ENCODE measurements at regions not wholly inside any gene's neighbourhood (a gene's known extent, or its start where the extent isn't known, plus 50 kb on each side); places are given as distances from the start of the nearest gene placed in this dataset.
"Not testable (repeated sequence)": the region's sequence is repeated elsewhere in the genome, so short reads cannot be mapped to it uniquely, and the experiment has no call there.

DNA sequence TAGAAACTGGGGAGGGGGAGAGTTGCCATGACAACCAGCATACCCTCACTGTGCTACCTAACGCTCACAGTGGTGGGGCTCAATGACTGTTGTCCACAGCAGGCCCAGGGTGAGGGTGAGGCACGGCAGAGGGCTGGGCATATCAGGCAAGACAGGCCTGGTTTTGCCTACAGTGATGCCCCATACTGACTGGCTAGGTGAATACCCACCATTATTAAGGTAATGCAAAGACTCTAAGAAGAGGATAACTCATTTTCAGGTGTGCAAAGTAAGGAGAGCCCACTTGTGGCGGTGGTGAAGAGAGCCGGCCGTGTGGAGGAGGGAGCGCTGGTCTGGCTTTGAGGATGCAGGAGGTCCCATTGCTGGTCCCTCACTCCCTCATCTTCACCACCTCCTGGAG lies 422.3 kb downstream of the FUT8 start:
- DNase-seq, result no peak

DNA sequence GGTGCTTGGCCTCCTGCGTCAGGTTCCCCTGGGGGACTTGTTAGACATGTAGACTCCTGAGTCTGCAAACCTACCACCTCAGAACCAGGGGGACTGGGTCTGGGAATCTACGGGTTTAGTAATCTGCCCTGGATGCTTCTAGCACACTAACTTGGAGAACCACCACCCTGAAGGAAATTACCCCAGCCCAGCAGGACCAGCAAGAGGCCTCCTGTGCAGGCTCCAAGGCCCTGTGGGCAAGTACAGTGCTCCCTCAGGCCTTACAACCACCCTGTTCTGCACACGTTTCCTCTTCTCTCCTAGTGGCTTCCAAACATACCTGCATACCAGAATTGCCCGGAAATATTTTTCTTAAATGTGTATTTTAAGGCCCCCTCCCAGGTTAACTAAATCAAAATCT lies 423.0 kb downstream of the FUT8 start:
- no peak for DNase-seq

DNA sequence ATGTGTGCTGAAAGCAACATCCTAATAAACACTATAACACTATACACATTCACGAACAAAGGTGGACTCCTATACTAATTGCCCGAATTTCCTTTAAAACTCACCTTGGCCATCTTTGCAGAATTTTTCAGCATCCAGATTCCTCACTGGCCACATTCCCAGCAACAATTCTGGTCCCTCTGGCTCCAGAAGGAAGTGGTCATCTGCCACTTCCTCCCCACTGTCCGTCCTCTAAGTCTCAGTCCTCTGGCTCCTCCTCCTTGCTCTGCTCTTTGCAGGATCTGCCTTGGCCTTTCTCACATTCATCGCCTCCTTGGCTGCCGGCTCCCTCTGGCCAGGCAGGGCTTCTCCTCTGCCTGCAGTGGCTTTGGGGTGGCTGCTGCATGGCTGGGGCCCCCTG lies 426.0 kb downstream of the FUT8 start:
- no peak for DNase-seq

DNA sequence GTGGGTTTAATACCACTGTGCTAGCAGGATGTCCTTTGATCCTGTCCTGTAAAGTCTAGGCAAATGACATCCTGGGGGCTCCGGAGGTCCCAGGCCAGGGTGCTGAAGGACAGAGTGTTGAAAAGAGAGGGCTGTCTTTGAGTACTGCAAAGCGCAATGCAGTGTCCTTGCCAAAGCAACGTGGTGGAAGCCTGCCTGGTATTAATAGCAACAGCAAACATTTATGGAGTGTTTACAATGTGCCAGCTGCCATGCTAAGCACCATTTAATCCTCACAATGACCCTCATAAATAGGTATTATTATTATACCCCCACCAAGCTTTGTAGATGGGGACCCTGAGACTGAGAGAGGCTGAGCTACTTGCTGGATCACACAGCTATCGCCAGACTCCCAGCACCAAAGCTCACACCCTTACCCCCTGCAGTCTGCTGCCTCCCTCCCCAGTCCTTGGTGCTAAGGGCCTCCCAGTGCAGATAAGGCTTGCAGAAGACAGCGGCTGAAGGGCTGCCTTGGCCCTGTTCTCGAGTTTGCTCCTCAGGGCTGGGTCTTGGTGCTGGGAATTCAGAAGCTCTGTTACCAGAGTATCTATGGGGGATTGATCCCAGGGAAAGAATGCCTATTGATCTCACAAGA lies 427.7 kb downstream of the FUT8 start:
- no peak for DNase-seq

DNA sequence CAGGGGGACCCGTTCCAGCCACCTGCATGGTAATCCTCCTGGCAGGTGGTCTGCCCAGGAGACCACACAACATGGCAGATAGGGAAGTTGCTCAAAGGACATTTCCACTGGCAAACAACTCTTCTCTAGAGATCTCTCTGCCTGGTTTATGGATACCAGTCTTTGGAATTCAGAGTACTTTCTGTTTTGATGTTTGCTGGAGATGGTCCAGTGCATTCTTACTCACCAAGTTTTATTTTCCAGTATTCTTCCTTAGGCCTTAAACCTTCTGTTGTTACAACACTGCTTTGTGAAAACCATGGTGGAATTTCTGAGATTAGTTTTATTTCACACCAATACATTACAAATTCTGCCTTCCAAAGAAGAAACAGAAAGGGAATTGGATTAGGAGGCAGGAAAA lies 428.3 kb downstream of the FUT8 start:
- DNase-seq, result no peak

DNA sequence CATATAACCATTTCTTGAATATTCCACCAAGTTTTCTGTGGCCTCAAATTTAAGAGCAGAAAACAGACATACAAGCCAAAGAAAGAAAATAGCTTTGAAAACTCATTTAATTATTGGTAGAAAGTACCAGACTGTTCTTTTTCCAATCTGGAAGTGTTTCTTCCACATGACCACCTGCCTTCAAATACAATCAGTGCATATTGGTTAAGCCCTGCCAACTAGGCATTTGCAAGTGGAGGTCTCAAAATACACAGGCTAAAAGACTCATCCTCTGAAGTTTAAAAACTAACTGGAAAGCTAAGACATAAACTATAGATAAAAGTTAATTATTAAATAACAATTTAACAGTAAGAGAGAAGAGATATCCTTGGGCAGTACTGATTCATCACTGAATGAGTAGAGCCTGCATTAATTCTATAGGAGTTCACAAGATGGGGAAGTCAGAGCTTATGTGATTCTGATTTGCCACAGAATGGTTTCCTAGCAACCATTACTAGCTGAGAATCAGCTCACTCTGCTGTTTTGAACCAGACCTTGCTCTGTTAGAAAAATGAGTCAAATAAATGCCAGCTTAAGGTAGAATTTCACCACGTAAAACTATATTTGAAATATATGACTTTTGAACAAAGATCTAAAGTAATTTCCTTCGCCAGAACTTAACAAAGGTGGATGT lies 433.8 kb downstream of the FUT8 start:
- DNase-seq, result no peak

DNA sequence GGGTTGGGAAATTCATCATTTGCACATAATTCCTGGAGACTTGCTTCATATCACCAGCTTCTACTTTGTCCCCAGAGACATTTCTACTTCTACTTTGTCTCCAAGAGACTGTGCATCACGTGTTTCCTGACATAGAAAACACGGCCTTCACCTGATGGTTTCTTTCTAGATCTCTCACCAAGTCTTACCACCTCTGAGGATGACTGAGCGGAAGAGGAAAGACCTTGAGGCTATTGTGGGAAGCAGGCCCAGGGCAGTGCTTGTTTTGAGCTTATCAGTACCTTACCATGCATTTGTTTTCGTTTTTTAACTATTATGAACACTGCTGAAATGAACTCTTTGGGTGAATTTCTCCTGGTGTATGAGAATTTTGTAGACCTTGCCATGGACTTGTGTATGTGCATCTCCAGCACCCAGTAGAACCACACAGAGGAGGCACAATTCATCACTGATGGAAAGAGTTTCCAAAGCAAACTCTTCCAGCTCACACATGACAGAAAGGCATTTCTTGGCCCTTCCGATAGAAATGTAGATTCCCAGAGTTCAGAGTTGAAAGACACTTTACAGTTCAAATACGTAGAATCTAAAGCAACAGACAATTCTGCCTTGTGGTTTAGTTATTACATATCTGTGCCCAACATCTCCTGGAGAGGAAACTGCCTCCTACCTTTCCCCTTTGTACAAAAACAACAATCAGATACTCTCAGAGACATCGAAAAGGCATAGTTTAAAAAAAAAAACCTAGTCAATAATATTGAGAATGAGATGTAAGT lies 434.7 kb downstream of the FUT8 start:
- DNase-seq, result peak; percentile 85

DNA sequence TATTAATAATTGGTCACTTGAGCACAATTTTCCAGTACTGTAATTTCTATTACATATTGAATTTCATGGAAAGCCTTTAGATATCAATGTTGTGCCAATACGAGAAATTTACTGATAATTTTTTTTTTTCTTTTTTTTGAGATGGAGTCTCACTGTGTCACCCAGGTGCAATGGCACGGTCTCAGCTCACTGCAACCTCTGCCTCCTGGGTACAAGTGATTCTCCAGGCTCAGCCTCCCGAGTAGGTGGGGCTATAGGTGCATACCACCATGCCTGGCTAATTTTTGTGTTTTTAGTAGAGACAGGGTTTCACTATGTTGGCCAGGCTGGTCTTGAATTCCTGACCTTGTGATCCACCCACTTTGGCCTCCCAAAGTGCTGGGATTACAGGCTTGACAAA lies 435.4 kb downstream of the FUT8 start:
- DNase-seq, result not testable (repeated sequence)

DNA sequence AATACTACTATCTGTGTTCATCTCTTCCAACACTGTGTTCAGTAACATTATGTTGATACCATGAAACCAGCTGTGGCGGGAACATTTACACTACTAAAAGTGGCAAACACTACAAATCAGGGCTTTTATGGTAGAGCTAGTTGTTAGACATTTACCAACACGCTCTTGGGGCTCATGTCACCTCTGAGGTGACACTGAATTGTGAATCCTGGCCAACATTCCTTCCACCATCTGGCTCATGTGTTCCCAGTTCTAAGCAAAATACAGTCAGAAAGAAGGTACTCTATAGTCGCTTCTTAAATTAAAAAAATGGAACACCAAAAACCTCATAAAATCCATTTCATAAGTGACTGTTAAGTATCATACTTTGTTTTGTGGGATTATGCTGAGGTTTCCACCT lies 436.6 kb downstream of the FUT8 start:
- no peak for DNase-seq

DNA sequence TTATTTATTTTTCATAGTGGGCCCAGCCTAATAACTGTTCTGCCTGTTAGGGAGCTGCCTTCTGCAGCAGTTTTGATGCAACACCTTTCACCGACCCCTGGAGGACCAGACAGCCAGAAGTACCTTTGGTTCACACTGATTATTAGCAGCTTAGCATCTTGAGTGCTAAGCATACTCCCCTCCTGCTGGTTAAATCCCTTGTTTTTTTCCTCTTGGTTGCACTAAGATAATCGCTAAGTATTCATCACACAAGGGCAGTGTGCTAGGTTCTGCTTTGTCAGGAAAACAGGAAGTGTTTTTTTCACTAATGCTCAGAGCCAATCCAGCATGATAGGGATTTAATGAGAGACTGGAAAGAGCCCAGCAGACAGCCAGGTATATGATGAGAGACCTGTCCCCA lies 437.0 kb downstream of the FUT8 start:
- no peak for DNase-seq

DNA sequence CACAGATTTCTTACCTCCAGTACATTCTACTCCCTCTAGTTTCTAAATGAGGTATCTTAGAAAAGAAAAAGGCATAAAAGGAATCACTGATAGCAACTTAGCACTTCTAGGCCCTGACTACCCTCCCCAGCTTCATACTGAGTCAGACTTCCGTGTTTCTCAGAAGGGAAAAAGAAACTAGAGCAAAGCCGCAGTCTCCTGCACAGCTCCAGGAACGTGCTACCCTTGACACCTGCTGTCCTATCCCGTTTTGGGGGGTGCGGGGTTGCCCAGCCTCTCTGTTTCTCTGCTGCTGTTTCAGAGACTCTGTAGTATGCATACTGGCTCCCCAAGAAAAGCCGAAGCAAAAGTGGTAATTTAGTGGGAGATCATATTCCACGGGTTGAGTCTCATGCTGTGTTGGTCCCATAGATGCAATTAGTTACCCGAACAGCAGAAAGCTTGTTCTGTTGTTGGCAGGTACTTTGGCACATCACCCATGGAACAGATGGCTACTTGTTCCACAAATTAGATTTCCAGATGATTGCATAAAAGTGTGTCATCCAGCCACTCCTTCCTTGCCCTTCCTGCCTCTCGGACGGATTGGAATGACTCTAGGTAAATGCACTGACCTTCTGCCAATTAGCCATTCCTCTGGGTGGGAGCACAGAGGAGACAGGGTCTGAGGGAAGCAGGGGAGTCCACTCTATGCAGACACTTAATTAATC lies 438.1 kb downstream of the FUT8 start:
- peak; percentile 84 for DNase-seq

DNA sequence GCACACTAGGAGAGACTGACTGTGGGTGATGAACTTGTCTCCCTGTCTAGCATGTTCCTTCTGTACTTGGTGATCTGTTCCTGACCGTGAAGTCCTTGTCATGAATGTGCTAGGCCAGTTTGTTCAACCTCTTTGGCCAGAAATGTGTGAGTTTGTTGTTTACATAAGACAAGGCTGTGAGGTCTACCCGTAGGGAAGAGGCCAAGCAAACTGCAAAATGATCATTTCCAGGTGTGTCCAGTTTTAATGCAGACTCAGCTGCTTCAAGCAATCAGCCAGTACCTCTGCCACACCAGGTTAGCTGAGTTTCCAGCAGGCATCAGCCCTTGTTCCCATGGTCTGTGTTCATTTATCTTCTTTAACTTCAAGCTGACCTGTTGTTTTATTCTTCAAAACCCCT lies 440.2 kb downstream of the FUT8 start:
- DNase-seq, result no peak

DNA sequence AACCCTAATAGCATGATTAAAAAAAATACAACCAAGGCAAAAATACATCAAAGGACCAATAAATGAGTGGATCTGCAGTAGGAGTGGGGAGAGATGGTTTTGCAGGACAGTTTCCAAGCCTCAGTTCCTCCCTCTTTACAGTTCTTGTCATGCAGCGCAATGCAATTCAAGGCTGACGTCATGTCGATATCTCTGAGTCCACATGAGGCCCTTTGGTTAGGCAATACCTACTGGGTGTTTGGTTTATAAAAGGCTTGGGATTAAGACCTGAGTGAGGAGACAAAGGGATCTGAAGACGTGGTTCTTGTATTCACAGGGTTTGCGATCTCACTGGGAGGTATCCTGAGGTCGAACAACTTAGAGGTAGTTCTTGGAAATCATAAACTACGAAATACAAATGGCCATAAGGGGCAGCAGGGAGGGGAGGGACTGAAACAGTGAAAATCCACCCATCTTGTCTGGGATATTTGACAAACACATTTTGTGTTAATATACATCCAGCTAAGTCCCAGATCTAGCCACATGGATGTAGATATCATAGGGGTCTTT lies 441.0 kb downstream of the FUT8 start:
- DNase-seq, result no peak

DNA sequence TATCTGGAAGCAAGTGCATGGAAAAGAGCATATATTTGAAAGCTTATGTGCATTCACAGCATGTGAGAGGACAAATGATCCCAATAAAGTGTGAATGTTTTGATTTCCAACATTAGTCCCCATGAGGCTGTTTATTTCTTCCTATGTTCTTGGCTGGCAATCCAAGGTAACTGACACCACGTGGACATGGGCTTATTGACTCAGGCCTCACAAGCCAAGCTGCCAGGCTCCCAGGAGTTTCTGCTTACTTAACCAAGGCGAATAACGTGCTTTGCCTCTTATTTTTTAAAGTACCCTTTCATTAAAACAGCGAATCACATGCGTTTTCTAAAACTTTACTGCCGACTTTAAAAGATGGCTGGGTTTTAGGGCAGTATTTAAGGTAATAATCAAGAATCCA lies 441.7 kb downstream of the FUT8 start:
- DNase-seq, result no peak

DNA sequence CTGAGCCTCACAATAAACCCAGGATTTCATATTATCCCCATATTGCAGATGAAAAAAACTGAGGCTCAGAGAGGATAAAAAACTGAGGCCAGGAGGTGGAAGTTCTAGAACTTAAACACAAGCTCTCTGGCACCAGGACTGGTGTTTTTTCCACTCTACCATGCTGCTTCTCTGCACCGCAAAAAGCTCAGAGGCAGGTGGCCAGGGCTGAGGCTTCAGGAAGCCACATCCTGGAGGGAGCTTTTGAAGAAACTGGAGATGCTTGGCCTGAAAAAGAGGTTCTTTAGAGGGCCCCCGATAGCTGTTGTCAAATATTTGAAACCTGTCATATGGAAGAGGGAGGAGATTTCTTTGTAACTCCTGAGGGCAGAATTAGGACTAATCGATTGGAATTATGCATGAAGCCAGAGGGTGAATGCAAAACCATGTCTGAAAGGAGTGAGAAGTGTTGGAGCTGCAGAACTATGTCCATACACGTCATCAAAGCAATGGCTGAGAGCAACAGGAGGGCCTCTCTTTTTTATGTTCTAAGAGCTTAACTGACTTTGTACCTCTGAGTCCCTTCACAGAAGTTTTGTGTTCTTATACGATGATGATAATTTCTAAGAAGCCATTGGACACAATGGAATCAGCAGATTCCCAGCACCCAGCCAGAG lies 448.6 kb downstream of the FUT8 start:
- DNase-seq, result no peak

DNA sequence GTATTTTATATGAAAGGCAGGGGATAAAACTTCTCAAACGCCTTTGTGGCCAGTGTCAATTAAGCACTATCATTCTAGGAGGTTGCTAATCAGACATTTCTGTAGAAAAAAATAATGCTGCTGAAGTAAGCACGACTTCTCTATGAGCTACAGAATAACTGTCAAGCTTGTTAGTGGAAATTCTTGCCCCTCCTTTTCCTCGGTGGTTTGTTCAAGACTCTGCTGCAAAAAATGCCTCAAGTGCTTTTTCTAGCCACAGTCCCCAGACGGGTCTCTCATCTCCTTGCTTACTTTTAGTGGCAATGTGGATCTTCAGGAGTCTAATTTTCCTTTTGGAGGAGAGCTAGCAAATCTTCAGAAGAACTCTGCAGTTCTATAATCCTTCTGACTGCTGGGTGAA lies 452.0 kb downstream of the FUT8 start:
- DNase-seq, result no peak

DNA sequence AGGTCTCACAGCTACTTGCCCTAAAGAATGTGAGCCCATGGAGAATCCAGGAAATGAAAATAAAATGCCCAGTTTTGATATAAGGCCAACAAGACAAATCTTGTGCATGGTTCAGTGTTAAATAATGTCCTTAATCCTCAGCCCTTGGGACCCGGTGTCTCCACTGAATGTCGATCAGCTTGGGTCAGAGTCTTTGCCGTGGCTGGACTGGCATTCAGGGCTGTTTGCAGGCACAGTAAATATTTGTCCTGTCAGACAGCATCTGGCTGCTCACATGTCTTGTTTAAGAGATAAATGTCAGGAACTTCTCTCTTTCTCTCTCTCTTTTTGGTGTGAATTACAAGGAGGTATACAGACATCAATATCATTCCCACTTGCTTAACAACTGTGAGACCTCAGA lies 452.5 kb downstream of the FUT8 start:
- no peak for DNase-seq

DNA sequence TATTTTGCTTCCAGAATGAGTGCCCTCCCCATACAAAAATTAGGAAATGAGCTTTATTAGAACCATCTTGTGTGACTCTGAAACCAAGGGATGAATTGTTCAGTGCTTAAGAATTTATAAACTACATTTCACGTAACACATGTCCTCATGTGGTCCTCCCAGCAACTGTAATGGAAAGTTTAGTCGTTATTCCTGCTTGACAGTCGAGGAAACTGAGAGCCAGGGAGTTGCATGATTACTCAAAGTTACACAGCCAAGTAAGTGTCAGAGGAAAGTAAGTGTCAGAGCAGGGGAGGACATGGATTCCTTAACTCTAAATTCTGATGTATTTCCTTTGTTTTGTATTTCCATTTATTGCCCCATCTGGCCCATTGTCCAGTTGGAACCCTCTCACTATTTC lies 453.9 kb downstream of the FUT8 start:
- no peak for DNase-seq

DNA sequence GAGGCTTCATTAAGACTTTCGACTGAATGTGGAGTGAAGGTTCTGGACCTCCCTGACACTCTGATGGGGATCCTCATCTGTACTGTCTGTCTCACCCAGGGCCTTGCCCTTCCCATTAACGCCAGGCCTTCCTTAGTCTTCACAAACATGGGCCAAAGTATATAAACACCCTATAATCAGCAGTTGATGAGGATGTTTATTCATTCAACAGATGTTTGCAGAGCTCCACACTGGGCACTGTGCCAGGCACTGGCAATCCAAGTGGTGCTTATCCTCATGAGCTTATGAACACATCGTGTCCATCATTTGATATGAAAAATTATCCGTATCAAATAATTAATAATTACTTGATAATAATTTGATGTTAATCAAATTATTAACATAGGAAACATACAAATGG lies 454.4 kb downstream of the FUT8 start:
- no peak for DNase-seq

DNA sequence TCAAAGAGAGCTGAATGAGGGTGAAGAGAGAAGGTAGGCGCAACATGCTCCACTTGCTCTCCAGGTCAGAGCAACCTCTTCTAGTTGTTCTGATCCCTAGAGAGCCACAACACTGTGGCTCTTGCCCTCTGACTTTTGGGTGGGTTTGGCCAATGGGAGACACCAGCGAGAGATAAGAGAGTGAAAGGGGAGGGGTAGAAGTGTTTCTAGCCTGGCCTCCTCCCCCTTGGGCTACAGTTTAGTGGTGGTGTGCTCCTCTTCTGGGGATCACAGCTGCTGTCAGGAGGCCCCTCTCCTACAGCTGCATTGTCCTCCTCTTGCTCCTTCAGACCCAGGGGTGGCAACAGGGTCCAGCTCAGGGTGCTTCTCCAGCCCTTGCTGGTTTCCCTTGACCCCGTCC lies 454.8 kb downstream of the FUT8 start:
- no peak for DNase-seq

DNA sequence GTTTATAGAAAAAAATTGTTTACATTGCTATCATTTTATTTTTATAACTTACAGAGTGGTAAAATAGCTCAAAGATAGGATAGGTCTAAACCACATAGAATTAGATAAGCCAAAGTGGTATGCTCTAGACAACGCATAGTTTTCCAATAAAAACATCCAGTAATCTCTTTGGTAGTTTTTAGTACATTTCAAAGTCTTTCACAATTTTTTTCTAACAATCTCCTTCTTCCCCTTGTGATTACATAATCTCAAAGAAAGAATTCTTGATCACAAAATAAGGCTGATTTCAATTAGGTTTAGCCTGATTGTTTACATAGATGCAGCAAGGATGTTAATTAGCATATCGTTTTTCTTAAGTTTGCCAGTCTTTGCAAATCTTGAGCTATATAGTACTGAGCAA lies 460.0 kb downstream of the FUT8 start:
- DNase-seq, result no peak

DNA sequence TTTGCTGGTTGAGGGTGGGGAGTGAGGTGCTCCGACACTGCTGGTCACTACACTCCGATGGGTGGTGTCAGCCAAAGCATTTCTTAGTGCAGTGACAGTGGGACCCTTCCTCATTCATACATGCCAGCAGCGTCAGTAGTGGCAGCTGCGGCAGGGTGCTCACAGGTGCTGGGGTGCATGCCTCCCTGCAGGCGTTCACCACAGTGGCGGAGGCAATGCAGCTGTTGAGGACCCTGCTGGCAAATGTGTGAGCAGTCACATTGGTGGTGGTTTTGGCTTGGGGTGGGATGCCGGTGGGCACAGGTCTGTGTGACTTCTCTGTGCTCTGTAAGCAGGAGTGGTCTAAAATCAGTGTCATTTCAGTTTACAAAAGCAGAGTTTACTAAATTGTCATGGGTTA lies 464.6 kb downstream of the FUT8 start:
- no peak for DNase-seq

DNA sequence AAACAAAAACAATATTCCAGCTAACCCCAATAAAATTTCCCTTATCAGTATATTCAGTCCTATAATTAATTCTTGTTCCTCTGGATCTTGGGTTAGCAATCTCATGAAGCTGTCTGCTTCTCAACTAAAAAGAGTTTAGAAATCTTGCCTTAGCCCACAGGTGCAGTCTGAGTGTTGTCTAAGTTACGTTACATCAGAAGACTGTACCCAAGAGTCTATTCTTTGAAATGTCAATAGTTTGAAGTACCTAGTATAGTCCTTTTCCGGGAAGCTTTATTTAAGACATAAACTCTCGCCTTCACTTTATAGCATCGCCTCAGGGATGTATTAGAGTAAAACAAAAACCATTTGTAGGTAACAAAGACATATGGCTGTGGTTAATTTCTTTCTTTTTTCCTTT lies 465.1 kb downstream of the FUT8 start:
- DNase-seq, result no peak
